Activated naive CD8-positive, alpha-beta T cell (primary cell): ENCODE measurements at regions not wholly inside any gene's neighbourhood (a gene's known extent, or its start where the extent isn't known, plus 50 kb on each side); places are given as distances from the start of the nearest gene placed in this dataset.

Experiments
- H3K27ac Mint-ChIP-seq: one replicate; pipeline ENCODE4 v1.8.0; 2021; ENCODE audit warnings: mixed read lengths
- H3K27me3 Mint-ChIP-seq: one replicate; pipeline ENCODE4 v1.8.0; 2021; ENCODE audit warnings: mixed read lengths
- H3K36me3 Mint-ChIP-seq: one replicate; pipeline ENCODE4 v1.8.0; 2021; ENCODE audit warnings: mixed read lengths
- H3K4me1 Mint-ChIP-seq: one replicate; pipeline ENCODE4 v1.8.0; 2021; ENCODE audit warnings: low read depth, mixed read lengths
- H3K4me3 Mint-ChIP-seq: one replicate; pipeline ENCODE4 v1.8.0; 2021; ENCODE audit warnings: mild to moderate bottlenecking, mixed read lengths
- H3K9me3 Mint-ChIP-seq: one replicate; pipeline ENCODE4 v1.8.0; 2021; ENCODE audit warnings: low read depth, mixed read lengths

- H3K27me3 Mint-ChIP-seq: peaks cover 39% of the 10 kb centered on the region
- no peak overlapping the region for H3K4me3 Mint-ChIP-seq
- no peaks in the 10 kb centered on the region for H3K36me3 Mint-ChIP-seq
- H3K27ac Mint-ChIP-seq: no peak overlapping the region
- H3K9me3 Mint-ChIP-seq: no peaks in the 10 kb centered on the region
- peaks cover 15% of the 10 kb centered on the region for H3K4me1 Mint-ChIP-seq
Measured at GRCh38 chr20:56928007-56928406, 298.9 kb downstream of the TFAP2C start.

DNA sequence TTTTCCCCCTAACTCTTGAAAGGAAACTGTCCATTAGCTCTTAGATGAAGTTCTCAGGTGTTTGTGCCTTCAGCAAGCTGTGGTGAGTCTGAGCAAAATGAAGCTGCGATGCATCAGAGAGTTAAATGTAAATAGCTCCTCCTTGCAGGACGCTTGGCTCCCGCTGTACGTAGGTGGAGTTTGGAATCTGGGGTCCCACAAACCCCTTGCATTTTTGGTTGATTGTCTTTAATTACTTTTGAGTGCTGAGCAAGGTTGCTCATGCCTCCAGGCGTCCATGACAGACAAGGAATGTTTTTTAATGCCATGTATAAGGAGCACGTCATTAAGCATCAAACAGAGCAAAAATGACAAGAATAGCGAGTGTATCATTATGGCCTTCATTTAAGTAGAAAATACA lies 300.5 kb downstream of the TFAP2C start:
- Mint-ChIP-seq H3K27me3 (peaks cover 35% of the 10 kb centered on the region), H3K36me3 (no peaks in the 10 kb centered on the region), H3K4me3 (no peak overlapping the region), H3K4me1 (peaks cover 11% of the 10 kb centered on the region), H3K27ac (no peak overlapping the region), H3K9me3 (no peaks in the 10 kb centered on the region)

DNA sequence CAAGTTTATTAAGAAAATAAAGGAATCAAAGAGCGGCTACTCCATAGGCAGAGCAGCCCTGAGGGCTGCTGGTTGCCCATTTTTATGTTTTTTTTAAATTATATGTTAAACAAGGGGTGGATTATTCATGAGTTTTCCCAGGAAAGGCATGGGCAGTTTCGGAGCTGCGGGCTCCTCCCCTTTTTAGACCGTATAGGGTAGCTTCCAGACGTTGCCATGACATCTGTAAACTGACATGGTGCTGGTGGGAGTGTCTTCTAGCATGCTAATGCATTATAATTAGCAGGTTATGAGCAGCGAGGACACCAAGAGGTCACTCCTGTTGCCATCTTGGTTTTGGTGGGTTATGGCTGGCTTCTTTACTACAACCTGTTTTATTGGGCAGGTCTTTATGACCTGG lies 301.8 kb downstream of the TFAP2C start:
- no peak overlapping the region for H3K4me3 Mint-ChIP-seq
- peaks cover 3% of the 10 kb centered on the region for H3K4me1 Mint-ChIP-seq
- H3K27ac Mint-ChIP-seq: no peak overlapping the region
- no peaks in the 10 kb centered on the region for H3K36me3 Mint-ChIP-seq
- no peaks in the 10 kb centered on the region for H3K9me3 Mint-ChIP-seq
- peaks cover 33% of the 10 kb centered on the region for H3K27me3 Mint-ChIP-seq

GRCh38 chr20:56932575-56933330 lies 303.6 kb downstream of the TFAP2C start:
- Mint-ChIP-seq H3K27ac (no peak overlapping the region), H3K36me3 (no peaks in the 10 kb centered on the region)

GRCh38 chr20:56933331-56933698 lies 304.2 kb downstream of the TFAP2C start:
- H3K4me1 Mint-ChIP-seq: no peaks in the 10 kb centered on the region
- no peak overlapping the region for H3K4me3 Mint-ChIP-seq
- H3K27me3 Mint-ChIP-seq: peaks cover 14% of the 10 kb centered on the region
- no peaks in the 10 kb centered on the region for H3K9me3 Mint-ChIP-seq
- H3K27ac Mint-ChIP-seq: no peak overlapping the region
- no peaks in the 10 kb centered on the region for H3K36me3 Mint-ChIP-seq

More at GRCh38 chr20:56932575-56933330, 303.6 kb downstream of the TFAP2C start:
- no peaks in the 10 kb centered on the region for H3K4me1 Mint-ChIP-seq
- no peaks in the 10 kb centered on the region for H3K9me3 Mint-ChIP-seq
- H3K4me3 Mint-ChIP-seq: no peak overlapping the region
- H3K27me3 Mint-ChIP-seq: peaks cover 16% of the 10 kb centered on the region

- Mint-ChIP-seq H3K27ac (no peak overlapping the region), H3K4me1 (no peaks in the 10 kb centered on the region), H3K36me3 (no peaks in the 10 kb centered on the region), H3K27me3 (peaks cover 9% of the 10 kb centered on the region), H3K9me3 (no peaks in the 10 kb centered on the region), H3K4me3 (no peak overlapping the region)
Measured at GRCh38 chr20:56934888-56935287, 305.8 kb downstream of the TFAP2C start.

GRCh38 chr20:56940466-56940865 lies 311.4 kb downstream of the TFAP2C start:
- Mint-ChIP-seq H3K36me3 (no peaks in the 10 kb centered on the region), H3K9me3 (no peaks in the 10 kb centered on the region), H3K4me1 (no peaks in the 10 kb centered on the region), H3K27ac (no peak overlapping the region), H3K4me3 (no peak overlapping the region), H3K27me3 (peaks cover 6% of the 10 kb centered on the region)

DNA sequence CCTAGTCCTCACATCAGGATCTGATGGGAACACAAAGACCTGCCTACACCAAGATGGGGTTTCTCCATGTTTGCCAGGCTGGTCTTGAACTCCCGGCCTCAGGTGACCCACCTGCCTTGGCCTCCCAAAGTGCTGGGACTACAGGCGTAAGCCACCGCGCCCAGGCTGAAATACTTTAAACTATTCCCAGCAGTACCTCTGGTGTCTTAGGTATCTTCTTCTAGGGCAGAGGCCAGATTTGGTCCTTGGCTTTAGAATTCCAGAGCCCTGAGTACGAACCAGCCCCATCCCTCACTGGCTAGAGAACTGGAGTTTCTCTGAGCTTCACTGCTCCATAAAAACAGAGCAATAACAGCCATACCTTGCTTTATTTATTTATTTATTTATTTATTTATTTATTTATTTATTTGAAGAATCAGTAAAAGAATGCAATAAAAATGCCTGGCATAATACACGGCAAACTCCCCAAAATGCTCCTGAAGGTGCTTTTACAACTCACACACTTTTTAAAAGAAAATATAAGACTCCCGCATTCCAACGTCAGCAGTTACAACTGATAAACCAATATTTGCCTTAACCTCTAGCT lies 312.1 kb downstream of the TFAP2C start:
- no peaks in the 10 kb centered on the region for H3K36me3 Mint-ChIP-seq
- no peaks in the 10 kb centered on the region for H3K4me1 Mint-ChIP-seq
- no peaks in the 10 kb centered on the region for H3K9me3 Mint-ChIP-seq
- no peak overlapping the region for H3K4me3 Mint-ChIP-seq
- H3K27me3 Mint-ChIP-seq: peaks cover 6% of the 10 kb centered on the region
- no peak overlapping the region for H3K27ac Mint-ChIP-seq

- Mint-ChIP-seq H3K36me3 (no peaks in the 10 kb centered on the region), H3K4me1 (no peaks in the 10 kb centered on the region), H3K4me3 (no peak overlapping the region), H3K27ac (no peak overlapping the region), H3K27me3 (peaks cover 10% of the 10 kb centered on the region), H3K9me3 (no peaks in the 10 kb centered on the region)
Measured at GRCh38 chr20:56943946-56944945, 315.1 kb downstream of the TFAP2C start.

- Mint-ChIP-seq H3K36me3 (no peaks in the 10 kb centered on the region), H3K4me3 (no peak overlapping the region), H3K9me3 (no peaks in the 10 kb centered on the region), H3K4me1 (no peaks in the 10 kb centered on the region), H3K27ac (no peak overlapping the region), H3K27me3 (peaks cover 12% of the 10 kb centered on the region)
Measured at GRCh38 chr20:56945057-56945456, 316.0 kb downstream of the TFAP2C start.

GRCh38 chr20:56945901-56946300 lies 316.8 kb downstream of the TFAP2C start:
- no peaks in the 10 kb centered on the region for H3K9me3 Mint-ChIP-seq
- peaks cover 12% of the 10 kb centered on the region for H3K27me3 Mint-ChIP-seq
- H3K4me1 Mint-ChIP-seq: no peaks in the 10 kb centered on the region
- H3K27ac Mint-ChIP-seq: no peak overlapping the region
- no peaks in the 10 kb centered on the region for H3K36me3 Mint-ChIP-seq
- H3K4me3 Mint-ChIP-seq: no peak overlapping the region

DNA sequence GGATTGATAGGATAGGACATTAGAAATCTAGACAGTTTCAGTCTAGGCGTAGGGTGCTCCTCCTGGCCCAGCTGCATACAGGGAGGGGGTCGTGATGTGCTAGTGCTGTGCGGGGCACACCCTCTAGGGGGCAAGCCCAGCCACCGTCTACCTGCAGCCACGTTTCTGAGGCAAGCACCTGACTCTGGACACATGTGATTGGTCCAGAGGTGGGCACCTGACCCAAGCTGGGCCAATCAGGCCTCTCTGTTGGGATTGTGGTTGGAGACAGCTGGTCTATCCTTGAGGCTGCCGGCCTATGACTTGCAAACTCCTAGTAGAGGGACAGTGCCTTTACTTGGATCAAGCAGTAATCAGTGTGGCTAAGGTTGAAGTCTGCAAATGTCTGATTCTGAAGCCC lies 317.1 kb downstream of the BMP7 start:
- Mint-ChIP-seq H3K36me3 (no peaks in the 10 kb centered on the region), H3K27me3 (peaks cover 11% of the 10 kb centered on the region), H3K4me1 (no peaks in the 10 kb centered on the region), H3K27ac (no peak overlapping the region), H3K9me3 (no peaks in the 10 kb centered on the region), H3K4me3 (no peak overlapping the region)

DNA sequence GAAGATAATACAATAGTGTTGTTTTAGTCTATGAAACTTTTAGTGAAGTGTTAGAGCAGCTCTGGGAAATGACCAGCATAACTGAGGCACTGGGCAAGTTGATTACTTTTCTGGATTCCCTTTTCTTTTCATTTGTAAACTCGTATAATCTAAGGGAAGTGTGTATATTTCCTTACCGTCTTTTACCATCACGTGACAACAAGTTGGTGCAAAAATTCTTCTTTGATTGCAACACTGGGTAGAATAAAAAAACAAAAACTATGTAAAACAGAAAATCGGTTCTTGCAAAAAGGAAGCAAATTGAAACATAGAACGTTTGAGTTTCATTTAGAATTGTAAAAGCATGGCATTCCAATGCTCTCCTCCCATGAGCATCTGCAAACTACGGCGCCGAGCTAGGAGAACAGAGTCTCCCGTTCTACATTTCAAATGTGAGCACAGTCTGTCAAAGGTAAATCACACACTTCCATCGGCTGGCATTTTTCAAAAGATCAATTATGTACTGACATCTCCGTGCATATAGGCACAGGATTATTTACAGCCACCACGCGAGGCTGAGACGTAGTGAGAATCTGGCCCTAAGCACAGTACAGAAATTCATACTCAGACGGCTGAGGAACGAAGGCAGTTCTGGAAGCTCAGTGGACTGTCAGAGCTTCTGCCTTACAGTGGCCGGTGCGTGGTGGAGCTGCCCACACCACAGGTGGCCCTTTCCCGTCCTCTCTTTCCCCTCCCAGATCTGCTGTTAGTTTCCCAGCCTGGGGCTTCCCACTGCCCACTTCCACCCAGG lies 314.0 kb downstream of the BMP7 start:
- H3K27me3 Mint-ChIP-seq: peaks cover 5% of the 10 kb centered on the region
- H3K9me3 Mint-ChIP-seq: no peaks in the 10 kb centered on the region
- H3K4me3 Mint-ChIP-seq: no peak overlapping the region
- no peaks in the 10 kb centered on the region for H3K36me3 Mint-ChIP-seq
- H3K4me1 Mint-ChIP-seq: no peaks in the 10 kb centered on the region
- H3K27ac Mint-ChIP-seq: no peak overlapping the region

DNA sequence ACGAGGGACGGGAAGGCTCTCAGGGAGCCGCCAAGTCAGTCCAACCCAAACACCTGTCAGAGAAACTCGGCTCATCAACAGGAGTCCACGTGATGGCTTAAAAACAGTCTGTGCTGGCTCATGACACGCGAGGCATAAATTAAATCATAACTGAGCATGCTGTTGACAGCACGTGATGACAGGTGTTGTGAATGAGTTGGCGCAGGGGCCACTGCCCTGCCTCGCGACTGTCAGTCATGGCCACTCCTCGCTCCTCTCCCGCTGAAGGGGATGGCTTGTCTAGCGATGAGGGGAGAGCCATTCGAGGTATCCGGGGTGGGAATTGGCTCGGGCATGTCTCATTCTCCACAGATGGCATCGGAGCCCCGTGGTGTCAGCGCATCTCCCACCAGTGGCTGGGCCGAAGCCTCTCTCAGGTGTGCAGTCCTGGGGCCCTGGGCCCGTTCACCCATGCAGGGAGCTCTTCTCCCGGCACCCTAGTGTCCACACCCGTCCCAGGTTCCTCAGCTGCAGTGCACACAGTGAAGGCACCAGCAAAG lies 313.3 kb downstream of the BMP7 start:
- Mint-ChIP-seq H3K27me3 (peaks cover 8% of the 10 kb centered on the region), H3K4me3 (no peak overlapping the region), H3K4me1 (no peaks in the 10 kb centered on the region), H3K9me3 (no peaks in the 10 kb centered on the region), H3K27ac (no peak overlapping the region), H3K36me3 (no peaks in the 10 kb centered on the region)
